Brain microvascular endothelial cell (primary cell): ENCODE measurements at regions not wholly inside any gene's neighbourhood (a gene's known extent, or its start where the extent isn't known, plus 50 kb on each side); places are given as distances from the start of the nearest gene placed in this dataset.

Source experiments
- DNase-seq: peaks from one replicate; pipeline ENCODE4 v3.0.0-alpha.2; 2020
- H3K27ac ChIP-seq: fragments of 250-450 bp; sonication (Bioruptor Pico); 2 replicates; pipeline ENCODE4 v1.5.1; 2020; ENCODE audit warnings: mild to moderate bottlenecking, moderate library complexity
- H3K27me3 ChIP-seq: fragments of 250-450 bp; sonication (Bioruptor Pico); replicated peaks from 2 replicates; pipeline ENCODE4 v1.5.1; 2020; ENCODE audit warnings: mild to moderate bottlenecking
- H3K36me3 ChIP-seq: fragments of 250-450 bp; sonication (Bioruptor Pico); replicated peaks from 2 replicates; pipeline ENCODE4 v1.5.1; 2020; ENCODE audit warnings: mild to moderate bottlenecking
- H3K4me3 ChIP-seq: 2 replicates; pipeline ENCODE4 v1.5.1; 2011; ENCODE audit warnings: low read depth, mild to moderate bottlenecking, control low read depth, low read length, moderate library complexity
- in situ Hi-C: cut with HindIII; loops from 2 replicates; pipeline ENCODE4 v1.10.0; 2017; ENCODE audit warnings: low sequenced_read_pairs, low pct_ligation_motif_present
- TF ChIP-seq, protein P1 (sequence below): IDR thresholded peaks from 2 replicates; pipeline ENCODE4 v1.5.1; 2011; ENCODE audit warnings: low read depth, mild to moderate bottlenecking, moderate library complexity, low read length, control low read depth, inconsistent platforms; ENCODE audit errors: missing control alignments

DNA sequence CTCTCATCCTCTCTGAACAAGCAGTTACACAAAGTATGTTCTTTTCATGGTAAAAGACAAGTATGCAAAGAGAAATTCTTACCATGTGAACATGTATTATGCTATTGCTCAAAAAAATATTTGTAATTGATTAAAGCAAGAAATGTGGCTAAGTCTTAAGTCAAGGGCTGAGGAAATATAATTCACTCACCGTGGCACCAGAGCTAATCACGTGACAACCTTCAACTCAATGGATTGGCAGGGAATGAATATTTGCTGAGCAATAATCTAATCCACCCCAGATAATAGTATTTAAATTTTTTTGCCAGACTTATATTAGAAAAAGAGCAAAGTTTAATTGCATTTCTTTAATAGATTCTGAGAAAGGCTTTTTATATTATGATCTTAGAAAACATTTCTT, 310.2 kb downstream of the HS3ST1 start:
- TF ChIP-seq, protein P1, sequence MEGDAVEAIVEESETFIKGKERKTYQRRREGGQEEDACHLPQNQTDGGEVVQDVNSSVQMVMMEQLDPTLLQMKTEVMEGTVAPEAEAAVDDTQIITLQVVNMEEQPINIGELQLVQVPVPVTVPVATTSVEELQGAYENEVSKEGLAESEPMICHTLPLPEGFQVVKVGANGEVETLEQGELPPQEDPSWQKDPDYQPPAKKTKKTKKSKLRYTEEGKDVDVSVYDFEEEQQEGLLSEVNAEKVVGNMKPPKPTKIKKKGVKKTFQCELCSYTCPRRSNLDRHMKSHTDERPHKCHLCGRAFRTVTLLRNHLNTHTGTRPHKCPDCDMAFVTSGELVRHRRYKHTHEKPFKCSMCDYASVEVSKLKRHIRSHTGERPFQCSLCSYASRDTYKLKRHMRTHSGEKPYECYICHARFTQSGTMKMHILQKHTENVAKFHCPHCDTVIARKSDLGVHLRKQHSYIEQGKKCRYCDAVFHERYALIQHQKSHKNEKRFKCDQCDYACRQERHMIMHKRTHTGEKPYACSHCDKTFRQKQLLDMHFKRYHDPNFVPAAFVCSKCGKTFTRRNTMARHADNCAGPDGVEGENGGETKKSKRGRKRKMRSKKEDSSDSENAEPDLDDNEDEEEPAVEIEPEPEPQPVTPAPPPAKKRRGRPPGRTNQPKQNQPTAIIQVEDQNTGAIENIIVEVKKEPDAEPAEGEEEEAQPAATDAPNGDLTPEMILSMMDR = no peak
- Histone ChIP-seq H3K4me3 (no peak overlapping the region), H3K27ac (no peak overlapping the region), H3K36me3 (no peaks in the 10 kb centered on the region), H3K27me3 (no peaks in the 10 kb centered on the region)
- in situ Hi-C loops = no loop called here
- DNase-seq = no peak

DNA sequence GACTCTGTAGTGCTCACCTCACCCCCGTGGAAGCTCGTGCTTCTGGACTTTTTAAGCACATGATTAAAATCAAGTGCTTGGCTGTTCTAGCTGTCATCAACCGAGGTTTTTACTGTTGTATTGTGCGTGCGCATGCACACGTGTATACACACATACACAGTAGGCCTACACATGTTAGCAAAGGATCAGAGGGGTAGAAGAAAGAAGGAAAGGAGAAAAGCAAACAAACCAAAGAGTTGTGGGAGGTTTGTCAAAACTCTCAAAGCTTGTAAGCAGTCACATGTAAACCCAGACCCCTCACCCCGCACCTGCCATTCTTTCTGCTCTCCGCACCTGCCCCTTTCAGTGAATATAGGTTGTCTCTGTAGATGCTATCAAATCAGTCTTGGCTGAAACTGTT, 311.8 kb downstream of the HS3ST1 start:
- in situ Hi-C loops = no loop called here
- no peak for DNase-seq
- H3K36me3 ChIP-seq = no peaks in the 10 kb centered on the region
- H3K4me3 ChIP-seq = no peak overlapping the region
- H3K27ac ChIP-seq = no peak overlapping the region
- H3K27me3 ChIP-seq = no peaks in the 10 kb centered on the region
- TF ChIP-seq, protein P1 = no peak

GRCh38 chr4:11111876-11112275, 316.8 kb downstream of the HS3ST1 start:
- in situ Hi-C loops = no loop called here
- Histone ChIP-seq H3K36me3 (no peaks in the 10 kb centered on the region), H3K27me3 (no peaks in the 10 kb centered on the region), H3K4me3 (no peak overlapping the region), H3K27ac (no peak overlapping the region)
- no peak for DNase-seq
- TF ChIP-seq, protein P1 = no peak

DNA sequence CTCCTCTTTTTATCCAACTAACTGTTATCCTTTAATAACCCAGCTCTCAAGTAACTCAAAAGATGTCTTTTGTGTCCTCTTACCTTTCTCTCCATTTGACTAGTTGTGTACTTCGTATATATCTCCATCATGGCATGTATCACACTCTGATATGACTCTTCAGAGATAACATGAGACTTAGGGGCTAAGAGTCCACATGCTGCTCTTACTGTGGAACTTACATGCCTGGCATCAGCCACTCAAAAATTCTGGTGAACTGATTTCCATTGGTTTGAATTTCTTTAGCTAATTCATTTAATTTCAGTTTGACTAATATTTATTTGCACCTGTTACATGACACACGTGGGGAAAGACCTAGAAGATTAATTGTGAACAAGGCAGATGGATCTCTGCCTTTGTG, 317.3 kb downstream of the HS3ST1 start:
- Histone ChIP-seq H3K27me3 (no peaks in the 10 kb centered on the region), H3K4me3 (no peak overlapping the region), H3K27ac (no peak overlapping the region), H3K36me3 (no peaks in the 10 kb centered on the region)
- TF ChIP-seq, protein P1 = no peak
- in situ Hi-C loops = no loop called here
- no peak for DNase-seq

GRCh38 chr4:11106759-11107158, 321.9 kb downstream of the HS3ST1 start:
- in situ Hi-C loops = no loop called here
- Histone ChIP-seq H3K27ac (no peak overlapping the region), H3K36me3 (no peaks in the 10 kb centered on the region), H3K4me3 (no peak overlapping the region), H3K27me3 (no peaks in the 10 kb centered on the region)
- TF ChIP-seq, protein P1 = no peak
- DNase-seq = no peak

GRCh38 chr4:11106190-11106589, 322.5 kb downstream of the HS3ST1 start:
- TF ChIP-seq, protein P1 = no peak

More at GRCh38 chr4:11106190-11106589, 322.5 kb downstream of the HS3ST1 start:
- H3K36me3 ChIP-seq = no peaks in the 10 kb centered on the region
- DNase-seq = no peak
- no peak overlapping the region for H3K27ac ChIP-seq
- in situ Hi-C loops = no loop called here
- no peaks in the 10 kb centered on the region for H3K27me3 ChIP-seq
- H3K4me3 ChIP-seq = no peak overlapping the region
